OCI-LY7 (cell line): ENCODE measurements at regions not wholly inside any gene's neighbourhood (a gene's known extent, or its start where the extent isn't known, plus 50 kb on each side); places are given as distances from the start of the nearest gene placed in this dataset.

Experiments used
- BruUV-seq: library from RNA; stranded (reverse); fragments of 400-500 nt; replicated peaks from 2 replicates; lab custom pipeline; 2021; lab: Mats Ljungman, UMichigan
- CTCF ChIA-PET: fragments of 300-600 bp; sonication (Branson Sonifier 250); formaldehyde crosslinking; loops from one replicate; lab custom pipeline; 2022; ENCODE audit warnings: antibody characterized with exemption; ENCODE audit not compliant: unreplicated experiment; lab: Charles Lee
- POLR2A ChIA-PET: fragments of 300-600 bp; sonication (Branson Sonifier 250); formaldehyde crosslinking; loops from one replicate; lab custom pipeline; 2022; ENCODE audit warnings: antibody characterized with exemption; lab: Charles Lee
- DNase-seq: peaks from one replicate; pipeline ENCODE4 v3.0.0-alpha.2; 2015; ENCODE audit warnings: low spot score
- H2AFZ ChIP-seq: fragments of 200-600 bp; sonication (generic), shearing (Covaris generic); 2 replicates; pipeline ENCODE4 v1.6.1; 2014; ENCODE audit warnings: mild to moderate bottlenecking, antibody characterized with exemption, low read length, moderate library complexity
- H3K27ac ChIP-seq: fragments of 200-600 bp; sonication (generic); 2 replicates; pipeline ENCODE4 v1.5.1; 2014; ENCODE audit warnings: mixed run types, low read depth, mild to moderate bottlenecking, moderate library complexity, low read length, inconsistent platforms; ENCODE audit not compliant: poor library complexity, severe bottlenecking
- H3K36me3 ChIP-seq: fragments of 200-600 bp; sonication (generic); 2 replicates; pipeline ENCODE4 v1.6.1; 2014; ENCODE audit warnings: mild to moderate bottlenecking, antibody characterized with exemption, low read length, moderate library complexity, mixed read lengths; ENCODE audit not compliant: insufficient read depth
- H3K4me1 ChIP-seq: fragments of 200-600 bp; sonication (generic); 2 replicates; pipeline ENCODE4 v1.5.1; 2014; ENCODE audit warnings: mild to moderate bottlenecking, low read length; ENCODE audit not compliant: insufficient read depth, poor library complexity, severe bottlenecking
- H3K4me2 ChIP-seq: fragments of 200-600 bp; sonication (generic); 2 replicates; pipeline ENCODE4 v1.6.1; 2014; ENCODE audit warnings: mild to moderate bottlenecking, low read length
- H3K4me3 ChIP-seq: fragments of 200-600 bp; sonication (generic); 2 replicates; pipeline ENCODE4 v1.5.1; 2014; ENCODE audit warnings: mild to moderate bottlenecking, low read depth, low read length; ENCODE audit not compliant: poor library complexity, severe bottlenecking
- H3K79me2 ChIP-seq: fragments of 200-600 bp; sonication (generic); 2 replicates; pipeline ENCODE4 v1.6.1; 2016; ENCODE audit warnings: low read depth, mild to moderate bottlenecking, low read length, moderate library complexity, mixed read lengths; ENCODE audit not compliant: insufficient read depth
- H3K9me2 ChIP-seq: fragments of 200-600 bp; sonication (generic); 2 replicates; pipeline ENCODE4 v1.6.1; 2016; ENCODE audit warnings: mild to moderate bottlenecking, low read length, mixed read lengths; ENCODE audit not compliant: insufficient read depth
- H3K9me3 ChIP-seq: fragments of 200-600 bp; sonication (generic); 2 replicates; pipeline ENCODE4 v1.6.1; 2014; ENCODE audit warnings: mild to moderate bottlenecking, mixed run types, low read length, mixed read lengths
- H4K20me1 ChIP-seq: fragments of 200-600 bp; sonication (generic); 2 replicates; pipeline ENCODE4 v1.6.1; 2014; ENCODE audit warnings: mild to moderate bottlenecking, antibody characterized with exemption, low read length, moderate library complexity, mixed read lengths; ENCODE audit not compliant: insufficient read depth
- EZH2phosphoT487 ChIP-seq: fragments of 200-600 bp; sonication (generic); IDR thresholded peaks from 2 replicates; pipeline ENCODE4 v1.6.1; 2018; ENCODE audit warnings: low read depth, borderline replicate concordance, mild to moderate bottlenecking, mixed run types, antibody characterized with exemption, low read length, moderate library complexity, mixed read lengths
- intact Hi-C: fragments of 100-400 bp; cut with micrococcal nuclease; formaldehyde crosslinking; loops from one replicate; pipeline ENCODE4 v1.10.0; 2022; ENCODE audit not compliant: unreplicated experiment
- TF ChIP-seq, protein P1 (sequence below): fragments of 200-600 bp; sonication (generic); conservative IDR thresholded peaks from 2 replicates; pipeline ENCODE4 v1.5.1; 2014; ENCODE audit warnings: mild to moderate bottlenecking, antibody characterized with exemption, low read length, moderate library complexity, mixed read lengths

DNA sequence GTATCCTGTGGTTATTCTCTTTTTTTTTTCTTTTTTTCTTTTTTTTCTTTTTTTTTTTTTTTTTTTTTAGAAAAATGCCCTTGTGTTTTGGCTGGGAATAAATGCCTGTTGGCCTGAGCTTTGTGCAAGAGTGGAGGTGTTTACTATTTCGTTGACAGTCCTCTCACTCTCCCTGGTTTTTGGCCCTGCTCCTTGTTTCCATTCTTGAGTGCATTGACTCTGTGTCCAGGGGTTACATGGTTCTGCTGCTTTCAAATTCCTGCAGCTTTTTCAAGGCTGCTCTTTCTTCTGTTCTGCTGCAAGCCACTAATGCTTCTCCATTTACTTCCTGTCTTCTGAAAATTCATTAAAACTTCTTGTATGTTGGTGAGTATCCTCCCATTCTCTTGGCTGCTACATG is 59.7 kb upstream of the TBX20 start:
- Histone ChIP-seq H3K79me2 (no peaks in the 10 kb centered on the region), H4K20me1 (no peaks in the 10 kb centered on the region), H3K9me2 (no peaks in the 10 kb centered on the region), H3K4me1 (no peaks in the 10 kb centered on the region), H3K9me3 (no peaks in the 10 kb centered on the region), H3K4me3 (no peak overlapping the region), H3K4me2 (no peak overlapping the region), H3K27ac (no peak overlapping the region), H3K36me3 (no peaks in the 10 kb centered on the region), H2AFZ (no peak overlapping the region)
- ChIA-PET CTCF (no interaction called here), POLR2A (interaction anchor here (0.5 kb wide), 1 partner anchor 15 kb away, joined by 3 read pairs; no protein-coding TSS in a partner anchor)
- no TSS peak for BruUV-seq
- intact Hi-C loops = no loop called here
- no peak for TF ChIP-seq EZH2phosphoT487
- TF ChIP-seq, protein P1, sequence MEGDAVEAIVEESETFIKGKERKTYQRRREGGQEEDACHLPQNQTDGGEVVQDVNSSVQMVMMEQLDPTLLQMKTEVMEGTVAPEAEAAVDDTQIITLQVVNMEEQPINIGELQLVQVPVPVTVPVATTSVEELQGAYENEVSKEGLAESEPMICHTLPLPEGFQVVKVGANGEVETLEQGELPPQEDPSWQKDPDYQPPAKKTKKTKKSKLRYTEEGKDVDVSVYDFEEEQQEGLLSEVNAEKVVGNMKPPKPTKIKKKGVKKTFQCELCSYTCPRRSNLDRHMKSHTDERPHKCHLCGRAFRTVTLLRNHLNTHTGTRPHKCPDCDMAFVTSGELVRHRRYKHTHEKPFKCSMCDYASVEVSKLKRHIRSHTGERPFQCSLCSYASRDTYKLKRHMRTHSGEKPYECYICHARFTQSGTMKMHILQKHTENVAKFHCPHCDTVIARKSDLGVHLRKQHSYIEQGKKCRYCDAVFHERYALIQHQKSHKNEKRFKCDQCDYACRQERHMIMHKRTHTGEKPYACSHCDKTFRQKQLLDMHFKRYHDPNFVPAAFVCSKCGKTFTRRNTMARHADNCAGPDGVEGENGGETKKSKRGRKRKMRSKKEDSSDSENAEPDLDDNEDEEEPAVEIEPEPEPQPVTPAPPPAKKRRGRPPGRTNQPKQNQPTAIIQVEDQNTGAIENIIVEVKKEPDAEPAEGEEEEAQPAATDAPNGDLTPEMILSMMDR = no peak
- DNase-seq = no peak
